GM19372 (cell line): ENCODE measurements at regions not wholly inside any gene's neighbourhood (a gene's known extent, or its start where the extent isn't known, plus 50 kb on each side); places are given as distances from the start of the nearest gene placed in this dataset.
"Not testable (repeated sequence)": the region's sequence is repeated elsewhere in the genome, so short reads cannot be mapped to it uniquely, and the experiment has no call there.

Experiments
- ATAC-seq: cut with Tn5 transposase; IDR thresholded peaks from one replicate; pipeline ENCODE4 v1.9.1; 2021; ENCODE audit warnings: mild to moderate bottlenecking, low read depth, moderate library complexity; ENCODE audit not compliant: unreplicated experiment

- no peak for ATAC-seq
Observed at GRCh38 chr5:99191206-99191745, 262.5 kb upstream of the CHD1 start.

GRCh38 chr5:99187611-99188010 is 258.8 kb upstream of the CHD1 start:
- ATAC-seq: no peak

- no peak for ATAC-seq
Observed at GRCh38 chr5:99179206-99179605, 250.4 kb upstream of the CHD1 start.

- no peak for ATAC-seq
Observed at GRCh38 chr5:99177796-99178195, 249.0 kb upstream of the CHD1 start.

GRCh38 chr5:99176186-99176585 is 247.4 kb upstream of the CHD1 start:
- ATAC-seq: no peak

GRCh38 chr5:99169309-99169708 is 240.5 kb upstream of the CHD1 start:
- ATAC-seq: no peak

GRCh38 chr5:99161538-99161937 is 232.7 kb upstream of the CHD1 start:
- ATAC-seq: not testable (repeated sequence)

GRCh38 chr5:99156688-99157087 is 227.9 kb upstream of the CHD1 start:
- ATAC-seq: no peak

- ATAC-seq: not testable (repeated sequence)
Observed at GRCh38 chr5:99143283-99143795, 214.5 kb upstream of the CHD1 start.

- no peak for ATAC-seq
Observed at GRCh38 chr5:99141534-99142128, 212.8 kb upstream of the CHD1 start.

GRCh38 chr5:99138911-99139310 is 210.1 kb upstream of the CHD1 start:
- ATAC-seq: no peak

GRCh38 chr5:99133921-99134320 is 205.1 kb upstream of the CHD1 start:
- ATAC-seq: no peak

- no peak for ATAC-seq
Observed at GRCh38 chr5:99129768-99130501, 201.1 kb upstream of the CHD1 start.

- no peak for ATAC-seq
Observed at GRCh38 chr5:99122976-99123375, 194.2 kb upstream of the CHD1 start.

GRCh38 chr5:99119326-99119725 is 190.5 kb upstream of the CHD1 start:
- no peak for ATAC-seq

- no peak for ATAC-seq
Observed at GRCh38 chr5:99116526-99116925, 187.7 kb upstream of the CHD1 start.

- no peak for ATAC-seq
Observed at GRCh38 chr5:99109894-99110293, 181.1 kb upstream of the CHD1 start.

- no peak for ATAC-seq
Observed at GRCh38 chr5:99105216-99105615, 176.4 kb upstream of the CHD1 start.

- ATAC-seq: no peak
Observed at GRCh38 chr5:99104538-99105132, 175.8 kb upstream of the CHD1 start.

- ATAC-seq: no peak
Observed at GRCh38 chr5:99102073-99102697, 173.4 kb upstream of the CHD1 start.

GRCh38 chr5:99099691-99100090 is 170.9 kb upstream of the CHD1 start:
- ATAC-seq: no peak
